ENCODE measurements at regions not wholly inside any gene's neighbourhood (a gene's known extent, or its start where the extent isn't known, plus 50 kb on each side); places are given as distances from the start of the nearest gene placed in this dataset.

GRCh38 chr17:13885953-13886889 lies 183.1 kb upstream of the COX10 start:
- no peak for TF ChIP-seq CTCF (IDR thresholded peaks at IDR 0.05)
- TF ChIP-seq POLR2A (IDR thresholded peaks at IDR 0.05), result no peak

Data from thyroid gland (tissue), 4 donors.